Peyer's patch (tissue), 4 donors: ENCODE measurements at regions not wholly inside any gene's neighbourhood (a gene's known extent, or its start where the extent isn't known, plus 50 kb on each side); places are given as distances from the start of the nearest gene placed in this dataset.

Source experiments
- DNase-seq, 3 donors: peaks; one replicate each; pipeline ENCODE4 v3.0.0-alpha.2; 2017 to 2019
- H3K27ac ChIP-seq, 4 donors: fragments of 200-600 bp; sonication (generic); one replicate each; pipeline ENCODE4 v1.5.1; 2016 to 2019
- H3K27me3 ChIP-seq, 2 donors: fragments of 200-600 bp; sonication (generic); one replicate each; pipeline ENCODE4 v1.5.1; 2019
- H3K36me3 ChIP-seq, 3 donors: fragments of 200-600 bp; sonication (generic); one replicate each; pipeline ENCODE4 v1.5.1; 2016 to 2019
- H3K4me1 ChIP-seq, 4 donors: fragments of 200-600 bp; sonication (generic); one replicate each; pipeline ENCODE4 v1.5.1; 2016 to 2019
- H3K4me3 ChIP-seq, 4 donors: fragments of 200-600 bp; sonication (generic); 1 replicate in 3 of 4; 2 replicates in 1 of 4; pipeline ENCODE4 v1.5.1; 2016 to 2019; ENCODE audit warnings: mild to moderate bottlenecking in 1 of 4
- H3K9me3 ChIP-seq, 4 donors: fragments of 200-600 bp; sonication (generic); one replicate each; pipeline ENCODE4 v1.5.1; 2016 to 2019; ENCODE audit warnings: mild to moderate bottlenecking in 1 of 4
- CTCF ChIP-seq, 6 experiments: fragments of 450-650 bp in 4 of 6; fragments of 200-600 bp in 2 of 6; sonication (generic) in 1 of 6; IDR thresholded peaks; one replicate each; pipeline ENCODE4 v1.5.1; 2017 to 2019; ENCODE audit warnings: antibody characterized with exemption in 6 of 6, mild to moderate bottlenecking in 3 of 6, moderate library complexity in 1 of 6
- POLR2A ChIP-seq, 2 donors: fragments of 450-650 bp; IDR thresholded peaks; one replicate each; pipeline ENCODE4 v1.5.1; 2017; ENCODE audit warnings: antibody characterized with exemption in 2 of 2, mild to moderate bottlenecking in 2 of 2, moderate library complexity in 2 of 2

GRCh38 chr13:73894995-73895571 lies 239.1 kb downstream of the KLF12 start:
- TF ChIP-seq POLR2A (IDR thresholded peaks at IDR 0.05) = no peak
- TF ChIP-seq CTCF (IDR thresholded peaks at IDR 0.05) = no peak
- Histone ChIP-seq H3K9me3 (no peaks in the 10 kb centered on the region), H3K27ac (no peak overlapping the region), H3K27me3 (no peaks in the 10 kb centered on the region), H3K4me1 (no peaks in the 10 kb centered on the region), H3K4me3 (no peak overlapping the region), H3K36me3 (no peaks in the 10 kb centered on the region)
- no peak for DNase-seq

- H3K9me3 ChIP-seq = no peaks in the 10 kb centered on the region
- no peak overlapping the region for H3K4me3 ChIP-seq
- no peaks in the 10 kb centered on the region for H3K4me1 ChIP-seq
- H3K36me3 ChIP-seq = no peaks in the 10 kb centered on the region
- no peak for DNase-seq
- H3K27ac ChIP-seq = no peak overlapping the region
- TF ChIP-seq CTCF (IDR thresholded peaks at IDR 0.05) (no peak), POLR2A (IDR thresholded peaks at IDR 0.05) (no peak)
- no peaks in the 10 kb centered on the region for H3K27me3 ChIP-seq
Measured at GRCh38 chr13:73893833-73894232, 240.4 kb downstream of the KLF12 start.

- no peaks in the 10 kb centered on the region for H3K9me3 ChIP-seq
- no peak overlapping the region for H3K27ac ChIP-seq
- no peaks in the 10 kb centered on the region for H3K27me3 ChIP-seq
- no peak overlapping the region for H3K4me3 ChIP-seq
- DNase-seq = no peak
- no peaks in the 10 kb centered on the region for H3K36me3 ChIP-seq
- TF ChIP-seq CTCF (IDR thresholded peaks at IDR 0.05) (no peak), POLR2A (IDR thresholded peaks at IDR 0.05) (no peak)
- H3K4me1 ChIP-seq = no peaks in the 10 kb centered on the region
Measured at GRCh38 chr13:73891805-73892204, 242.4 kb downstream of the KLF12 start.

- no peaks in the 10 kb centered on the region for H3K4me1 ChIP-seq
- no peaks in the 10 kb centered on the region for H3K27me3 ChIP-seq
- no peak for TF ChIP-seq POLR2A (IDR thresholded peaks at IDR 0.05)
- no peak for TF ChIP-seq CTCF (IDR thresholded peaks at IDR 0.05)
- no peak for DNase-seq
- no peaks in the 10 kb centered on the region for H3K9me3 ChIP-seq
- H3K36me3 ChIP-seq = no peaks in the 10 kb centered on the region
- H3K27ac ChIP-seq = no peak overlapping the region
- no peak overlapping the region for H3K4me3 ChIP-seq
Measured at GRCh38 chr13:73883162-73883561, 251.0 kb downstream of the KLF12 start.

- DNase-seq = no peak
Measured at GRCh38 chr13:73880365-73880764, 253.8 kb downstream of the KLF12 start.

More at GRCh38 chr13:73880365-73880764, 253.8 kb downstream of the KLF12 start:
- Histone ChIP-seq H3K27me3 (no peaks in the 10 kb centered on the region), H3K4me1 (no peaks in the 10 kb centered on the region), H3K4me3 (no peak overlapping the region), H3K36me3 (no peaks in the 10 kb centered on the region), H3K27ac (no peak overlapping the region), H3K9me3 (no peaks in the 10 kb centered on the region)
- no peak for TF ChIP-seq POLR2A (IDR thresholded peaks at IDR 0.05)
- TF ChIP-seq CTCF (IDR thresholded peaks at IDR 0.05) = no peak
